IMR-90 (cell line): ENCODE measurements at regions not wholly inside any gene's neighbourhood (a gene's known extent, or its start where the extent isn't known, plus 50 kb on each side); places are given as distances from the start of the nearest gene placed in this dataset.

Experiments used
- ATAC-seq: fragments of 200-7000 bp; cut with Tn5 transposase; 2 replicates; pipeline ENCODE4 v1.9.1; 2020; ENCODE audit warnings: low read depth, mild to moderate bottlenecking, moderate library complexity
- BruUV-seq: library from RNA; stranded (reverse); fragments of 400-500 nt; replicated peaks from 2 replicates; lab custom pipeline; 2021; lab: Mats Ljungman, UMichigan
- CTCF ChIA-PET: fragments of 300-600 bp; formaldehyde crosslinking; extraction: SDS; loops from one replicate; lab custom pipeline; 2021; ENCODE audit warnings: antibody characterized with exemption; lab: Yijun Ruan, JAX
- POLR2A ChIA-PET: fragments of 300-600 bp; sonication (Branson Sonifier 250); formaldehyde crosslinking; loops from one replicate; lab custom pipeline; 2022; ENCODE audit warnings: antibody characterized with exemption; ENCODE audit not compliant: unreplicated experiment; lab: Charles Lee
- DNase-seq: peaks from one replicate; pipeline ENCODE4 v3.0.0; 2013
- H2AFZ ChIP-seq: replicated peaks from 2 replicates; pipeline ENCODE3; 2013; ENCODE audit warnings: low read length, mild to moderate bottlenecking; ENCODE audit not compliant: poor library complexity
- H2AK5ac ChIP-seq: 2 replicates; pipeline ENCODE4 v1.6.1; 2013; ENCODE audit warnings: low read depth, low read length, inconsistent platforms
- H2AK9ac ChIP-seq: replicated peaks from 2 replicates; pipeline ENCODE3; 2013; ENCODE audit warnings: mild to moderate bottlenecking, low read depth, low read length, moderate library complexity; ENCODE audit not compliant: poor library complexity
- H2BK120ac ChIP-seq: 2 replicates; pipeline ENCODE4 v1.6.1; 2013; ENCODE audit warnings: low read depth, low read length, inconsistent platforms
- H2BK15ac ChIP-seq: 3 replicates; pipeline ENCODE4 v1.6.1; 2013; ENCODE audit warnings: low read depth, low read length, inconsistent platforms
- H2BK20ac ChIP-seq: 2 replicates; pipeline ENCODE4 v1.6.1; 2013; ENCODE audit warnings: low read depth, mild to moderate bottlenecking, inconsistent platforms, low read length, moderate library complexity
- H2BK5ac ChIP-seq: 2 replicates; pipeline ENCODE4 v1.6.1; 2013; ENCODE audit warnings: mild to moderate bottlenecking, low read depth, low read length, inconsistent platforms; ENCODE audit not compliant: poor library complexity, severe bottlenecking
- H3K14ac ChIP-seq: replicated peaks from 2 replicates; pipeline ENCODE4 v1.6.1; 2013; ENCODE audit warnings: low read depth, low read length, inconsistent platforms
- H3K18ac ChIP-seq: 2 replicates; pipeline ENCODE4 v1.6.1; 2013; ENCODE audit warnings: low read depth, low read length, control low read depth
- H3K23ac ChIP-seq: 2 replicates; pipeline ENCODE4 v1.6.1; 2013; ENCODE audit warnings: low read depth, low read length, inconsistent platforms
- H3K27ac ChIP-seq: 2 replicates; pipeline ENCODE4 v1.5.1; 2013; ENCODE audit warnings: mild to moderate bottlenecking, control low read depth, low read length; ENCODE audit not compliant: insufficient read depth
- H3K27me3 ChIP-seq: 2 replicates; pipeline ENCODE4 v1.6.1; 2013; ENCODE audit warnings: low read length; ENCODE audit not compliant: control insufficient read depth, insufficient read depth
- H3K36me3 ChIP-seq: 2 replicates; pipeline ENCODE4 v1.6.1; 2013; ENCODE audit warnings: low read length, mixed read lengths; ENCODE audit not compliant: control insufficient read depth, insufficient read depth
- H3K4ac ChIP-seq: 2 replicates; pipeline ENCODE4 v1.6.1; 2013; ENCODE audit warnings: low read depth, low read length, inconsistent platforms
- H3K4me1 ChIP-seq: 2 replicates; pipeline ENCODE4 v1.6.1; 2013; ENCODE audit warnings: low read length, mixed read lengths; ENCODE audit not compliant: control insufficient read depth, insufficient read depth
- H3K4me2 ChIP-seq: 2 replicates; pipeline ENCODE4 v1.6.1; 2013; ENCODE audit warnings: low read depth, mild to moderate bottlenecking, control low read depth, low read length, moderate library complexity
- H3K4me3 ChIP-seq: 2 replicates; pipeline ENCODE4 v1.5.1; 2013; ENCODE audit warnings: low read depth, mild to moderate bottlenecking, control low read depth, low read length, moderate library complexity; ENCODE audit not compliant: insufficient read depth
- H3K56ac ChIP-seq: 2 replicates; pipeline ENCODE4 v1.6.1; 2013; ENCODE audit warnings: low read length, inconsistent platforms; ENCODE audit not compliant: insufficient read depth; ENCODE audit errors: extremely low read depth
- H3K79me1 ChIP-seq, 2 experiments: 2 replicates each; pipeline ENCODE4 v1.6.1; 2013; ENCODE audit warnings: low read length in 2 of 2, inconsistent platforms in 1 of 2, low read depth in 1 of 2
- H3K9ac ChIP-seq: 2 replicates; pipeline ENCODE4 v1.6.1; 2013; ENCODE audit warnings: low read depth, low read length, control low read depth
- H3K9me1 ChIP-seq: 2 replicates; pipeline ENCODE4 v1.6.1; 2013; ENCODE audit warnings: low read length, inconsistent platforms; ENCODE audit not compliant: insufficient read depth
- H3K9me3 ChIP-seq: 2 replicates; pipeline ENCODE4 v1.6.1; 2013; ENCODE audit warnings: low read length; ENCODE audit not compliant: control insufficient read depth, insufficient read depth
- H4K20me1 ChIP-seq: 2 replicates; pipeline ENCODE4 v1.6.1; 2013; ENCODE audit warnings: low read length, inconsistent platforms; ENCODE audit not compliant: insufficient read depth
- H4K5ac ChIP-seq: 2 replicates; pipeline ENCODE4 v1.6.1; 2013; ENCODE audit warnings: mild to moderate bottlenecking, low read depth, low read length, control low read depth
- H4K8ac ChIP-seq, 2 experiments: 2 replicates each; pipeline ENCODE4 v1.6.1; 2013; ENCODE audit warnings: low read depth in 2 of 2, low read length in 2 of 2, control low read depth in 1 of 2, inconsistent platforms in 1 of 2
- H4K91ac ChIP-seq: 2 replicates; pipeline ENCODE4 v1.6.1; 2013; ENCODE audit warnings: low read depth, low read length, inconsistent platforms; ENCODE audit not compliant: insufficient read depth
- CEBPB ChIP-seq: IDR thresholded peaks from 2 replicates; pipeline ENCODE4 v1.6.1; 2012; ENCODE audit warnings: low read depth, low read length, improper control_type of control experiment
- CHD1 ChIP-seq: IDR thresholded peaks from 2 replicates; pipeline ENCODE4 v1.6.1; 2012; ENCODE audit warnings: low read depth, low read length, improper control_type of control experiment
- MAZ ChIP-seq: IDR thresholded peaks from 2 replicates; pipeline ENCODE4 v1.6.1; 2012; ENCODE audit warnings: low read depth, mild to moderate bottlenecking, low read length, improper control_type of control experiment, moderate library complexity, borderline replicate concordance
- MXI1 ChIP-seq: IDR thresholded peaks from 2 replicates; pipeline ENCODE4 v1.6.1; 2012; ENCODE audit warnings: low read depth, mild to moderate bottlenecking, low read length, moderate library complexity, borderline replicate concordance
- RCOR1 ChIP-seq: IDR thresholded peaks from 2 replicates; pipeline ENCODE4 v1.6.1; 2012; ENCODE audit warnings: mild to moderate bottlenecking, low read length, improper control_type of control experiment; ENCODE audit not compliant: insufficient replicate concordance
- WGBS, 2 experiments: methylation state at CpG; one replicate each; pipeline versions ENCODE4 v1.1.5 to v1.1.7; 2013; ENCODE audit warnings: missing lambda C conversion rate in 2 of 2; ENCODE audit not compliant: insufficient read length in 1 of 2; ENCODE audit errors: extremely low coverage in 2 of 2; 5-methylcytosine and 5-hydroxymethylcytosine counted together
- dilution Hi-C: fragments of 300-500 bp; cut with HindIII; formaldehyde crosslinking; loops from one replicate; pipeline ENCODE4 v1.14.3; 2018; ENCODE audit warnings: low sequenced_read_pairs; ENCODE audit not compliant: unreplicated experiment
- in situ Hi-C: fragments of 300-500 bp; cut with MboI; formaldehyde crosslinking; loops from 3 replicates; pipeline ENCODE4 v1.14.3; 2019; ENCODE audit warnings: low sequenced_read_pairs, inconsistent platforms, mixed read lengths
- intact Hi-C: fragments of 100-400 bp; cut with micrococcal nuclease; formaldehyde crosslinking; loops from 2 replicates; pipeline ENCODE4 v1.10.0; 2022
- TF ChIP-seq, protein P1 (sequence below): fragments of 150-350 bp; IDR thresholded peaks from 2 replicates; pipeline ENCODE4 v1.6.1; 2017; ENCODE audit warnings: mild to moderate bottlenecking, antibody characterized with exemption, low read length, low read depth

DNA sequence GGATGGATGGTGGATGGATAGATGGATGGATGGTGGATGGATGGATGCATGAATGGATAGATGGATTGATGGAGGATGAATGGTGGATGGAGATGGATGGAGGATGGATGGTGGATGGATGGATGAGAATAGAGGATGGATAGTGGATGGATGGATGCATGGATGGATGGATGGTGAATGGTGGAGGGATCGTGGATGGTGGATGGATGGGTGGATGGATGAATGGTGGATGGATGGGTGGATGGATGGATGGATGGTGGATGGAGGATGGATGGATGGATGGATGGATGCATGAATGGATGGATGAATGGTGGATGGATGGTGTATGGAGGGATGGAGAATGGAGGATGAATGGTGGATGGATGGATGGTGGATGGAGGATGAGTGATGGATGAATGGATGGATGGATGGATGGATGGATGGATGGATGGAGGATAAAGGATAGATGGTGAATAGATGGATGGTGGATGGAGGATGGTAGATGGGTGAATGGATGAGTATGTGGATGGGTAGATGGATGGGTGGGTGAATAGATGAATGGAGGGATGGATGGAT, 76.3 kb downstream of the PDGFA start:
- dilution Hi-C loops (no loop called here), in situ Hi-C loops (no loop called here), intact Hi-C loops (no loop called here)
- peak overlapping the region; percentile 68 for H2BK5ac ChIP-seq
- no peak overlapping the region for H3K18ac ChIP-seq
- H3K23ac ChIP-seq = no peak overlapping the region
- H3K27ac ChIP-seq = no peak overlapping the region
- DNase-seq (no peak), ATAC-seq (no peak)
- H4K20me1 ChIP-seq = no peaks in the 10 kb centered on the region
- H3K9me3 ChIP-seq = peaks cover 5% of the 10 kb centered on the region
- H3K9ac ChIP-seq = no peak overlapping the region
- H2AFZ ChIP-seq = no peak overlapping the region
- no peaks in the 10 kb centered on the region for H3K36me3 ChIP-seq
- no peak overlapping the region for H2BK120ac ChIP-seq
- ChIA-PET CTCF (no interaction called here), POLR2A (no interaction called here)
- no peak overlapping the region for H4K5ac ChIP-seq
- no peaks in the 10 kb centered on the region for H3K4me1 ChIP-seq
- H3K14ac ChIP-seq = no peak overlapping the region
- H3K27me3 ChIP-seq = peaks cover 4% of the 10 kb centered on the region; the same call in 1 of the 2 replicates
- no peaks in the 10 kb centered on the region for H3K9me1 ChIP-seq
- H3K56ac ChIP-seq = no peak overlapping the region
- H4K8ac ChIP-seq = no peak overlapping the region
- H2BK15ac ChIP-seq = no peak overlapping the region
- no peak overlapping the region for H3K4me3 ChIP-seq
- H2BK20ac ChIP-seq = no peak overlapping the region
- no peak for TF ChIP-seq CHD1
- TF ChIP-seq RCOR1 = no peak
- TF ChIP-seq, protein P1, sequence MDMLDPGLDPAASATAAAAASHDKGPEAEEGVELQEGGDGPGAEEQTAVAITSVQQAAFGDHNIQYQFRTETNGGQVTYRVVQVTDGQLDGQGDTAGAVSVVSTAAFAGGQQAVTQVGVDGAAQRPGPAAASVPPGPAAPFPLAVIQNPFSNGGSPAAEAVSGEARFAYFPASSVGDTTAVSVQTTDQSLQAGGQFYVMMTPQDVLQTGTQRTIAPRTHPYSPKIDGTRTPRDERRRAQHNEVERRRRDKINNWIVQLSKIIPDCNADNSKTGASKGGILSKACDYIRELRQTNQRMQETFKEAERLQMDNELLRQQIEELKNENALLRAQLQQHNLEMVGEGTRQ = no peak
- TF ChIP-seq MAZ = no peak
- no peak for TF ChIP-seq CEBPB
- no peak for TF ChIP-seq MXI1
- H3K4ac ChIP-seq = no peak overlapping the region
- no TSS peak for BruUV-seq
- no peak overlapping the region for H3K4me2 ChIP-seq
- no peaks in the 10 kb centered on the region for H3K79me1 ChIP-seq
- H2AK9ac ChIP-seq = no peak overlapping the region
- 67% methylated on average over 1 of the region's 1 CpG; no CpG with 5 or more reads in 1 of the 2 experiments for WGBS, 2 experiments
- no peak overlapping the region for H4K91ac ChIP-seq
- no peak overlapping the region for H2AK5ac ChIP-seq
